ENCODE measurements at regions not wholly inside any gene's neighbourhood (a gene's known extent, or its start where the extent isn't known, plus 50 kb on each side); places are given as distances from the start of the nearest gene placed in this dataset.

- TF ChIP-seq USF2 (IDR thresholded peaks at IDR 0.05), result no peak
Measured at GRCh38 chr6:169045486-169045885, 208.2 kb downstream of the THBS2 start (continued).

GRCh38 chr6:169044381-169045230 is 209.0 kb downstream of the THBS2 start:
- H3K4me3 ChIP-seq, result no peak overlapping the region
- no peak overlapping the region for H3K4me2 ChIP-seq
- DNase-seq (ENCODE audit: low read depth in 1 of 2, low spot score in 1 of 2), result no peak
- no peak for FAIRE-seq
- 59% methylated on average over 14 of the region's 14 CpGs for WGBS (ENCODE audit: missing lambda C conversion rate)
- ChIA-PET CTCF (no interaction called here), POLR2A (no interaction called here)
- no peak overlapping the region for H3K27ac ChIP-seq
- no peaks in the 10 kb centered on the region for H3K9me3 ChIP-seq
- TF ChIP-seq MYC (IDR thresholded peaks at IDR 0.05; ENCODE audit: borderline replicate concordance, low read length) (no peak), PBX3 (IDR thresholded peaks at IDR 0.05) (no peak), BHLHE40 (IDR thresholded peaks at IDR 0.05; ENCODE audit: low read depth, low read length) (no peak), ATOH8 (CRISPR knock-in tag; IDR thresholded peaks at IDR 0.05; ENCODE audit: low read depth) (no peak), RCOR1 (IDR thresholded peaks at IDR 0.05; ENCODE audit: low read depth, low read length) (no peak), HES2 (IDR thresholded peaks at IDR 0.05) (no peak), CBX2 (IDR thresholded peaks at IDR 0.05; ENCODE audit: borderline replicate concordance, low read depth) (no peak), ZFP36 (IDR thresholded peaks at IDR 0.05; ENCODE audit: borderline replicate concordance, partially characterized antibody) (no peak), EHMT2 (IDR thresholded peaks at IDR 0.05; ENCODE audit: low read depth) (no peak), ZNF302 (CRISPR knock-in tag; IDR thresholded peaks at IDR 0.05) (no peak), ESRRA (IDR thresholded peaks at IDR 0.05; ENCODE audit: borderline replicate concordance, low read length) (no peak), HOXB13 (CRISPR knock-in tag; IDR thresholded peaks at IDR 0.05; ENCODE audit: low read depth) (no peak), HMGXB4 (CRISPR knock-in tag; IDR thresholded peaks at IDR 0.05; ENCODE audit: borderline replicate concordance) (no peak), EHF (CRISPR knock-in tag; IDR thresholded peaks at IDR 0.05) (no peak), CHD2 (IDR thresholded peaks at IDR 0.05; ENCODE audit: low read length, partially characterized antibody) (no peak), MAFK (IDR thresholded peaks at IDR 0.05; ENCODE audit: partially characterized antibody) (no peak), FOSL2 (IDR thresholded peaks at IDR 0.05) (no peak), FOSL2 (CRISPR knock-in tag; IDR thresholded peaks at IDR 0.05) (no peak)
- no peaks in the 10 kb centered on the region; the same call in 2 of the 3 replicates for H3K4me1 ChIP-seq
- no peak for ATAC-seq

- no peak for FAIRE-seq
- Histone ChIP-seq H3K9me3 (peaks cover 10% of the 10 kb centered on the region; the same call in 2 of the 3 replicates), H3K4me1 (no peaks in the 10 kb centered on the region; the same call in 2 of the 3 replicates), H3K27ac (no peak overlapping the region), H3K4me3 (no peak overlapping the region), H3K4me2 (no peak overlapping the region)
- ChIA-PET POLR2A (no interaction called here), CTCF (interaction anchor here (1.2 kb wide), 1 partner anchor 12 kb away, joined by 3 read pairs; no protein-coding TSS in a partner anchor)
- 81% methylated on average over 5 of the region's 5 CpGs for WGBS (ENCODE audit: missing lambda C conversion rate)
- no peak for ATAC-seq
- TF ChIP-seq CTCF (IDR thresholded peaks at IDR 0.05) (no peak), TFCP2L1 (CRISPR knock-in tag; IDR thresholded peaks at IDR 0.05) (no peak)
- no peak for DNase-seq (ENCODE audit: low read depth in 1 of 2, low spot score in 1 of 2)
Measured at GRCh38 chr6:169042061-169042460, 211.6 kb downstream of the THBS2 start.

Data from A549 (cell line).